HG02623 (cell line): ENCODE measurements at regions not wholly inside any gene's neighbourhood (a gene's known extent, or its start where the extent isn't known, plus 50 kb on each side); places are given as distances from the start of the nearest gene placed in this dataset.
"Not testable (repeated sequence)": the region's sequence is repeated elsewhere in the genome, so short reads cannot be mapped to it uniquely, and the experiment has no call there.

Experiments
- ATAC-seq: cut with Tn5 transposase; IDR thresholded peaks from one replicate; pipeline ENCODE4 v1.9.1; 2021; ENCODE audit warnings: moderate library complexity; ENCODE audit not compliant: unreplicated experiment

DNA sequence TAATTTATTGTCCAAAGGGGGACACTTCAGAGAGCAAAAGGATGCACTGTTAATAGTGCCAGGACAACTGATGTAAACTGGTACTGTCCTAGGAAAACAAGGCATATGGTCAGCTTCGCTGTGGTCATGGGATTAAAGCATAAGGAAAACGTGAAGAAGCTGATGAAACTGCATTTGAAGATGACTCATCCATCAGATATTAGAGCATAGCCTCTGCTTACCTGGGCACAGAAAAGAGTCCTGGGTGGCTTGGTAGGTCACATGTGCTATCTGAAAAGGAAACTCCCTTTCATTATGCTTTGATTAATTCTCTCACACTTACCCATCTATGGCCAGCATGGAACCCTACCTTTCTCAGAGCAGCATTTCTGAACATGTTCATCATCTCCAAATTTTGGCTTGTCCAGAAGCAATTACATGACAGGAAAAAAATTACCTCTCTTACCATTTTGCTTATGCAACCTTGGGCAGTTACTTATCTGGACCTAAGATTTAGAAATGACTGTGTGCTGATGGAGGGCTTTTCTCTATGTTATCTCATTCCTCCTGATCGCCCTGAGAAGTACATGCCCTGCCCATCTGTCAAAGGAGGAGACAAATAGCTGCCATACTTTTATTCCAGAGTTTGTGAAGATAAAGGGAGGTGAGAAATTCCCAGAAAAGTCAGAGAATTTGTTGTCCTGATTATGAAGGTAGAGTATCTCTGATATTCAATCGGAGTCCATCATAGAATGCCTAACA, 275.3 kb upstream of the SLC14A2 start:
- ATAC-seq: no peak

DNA sequence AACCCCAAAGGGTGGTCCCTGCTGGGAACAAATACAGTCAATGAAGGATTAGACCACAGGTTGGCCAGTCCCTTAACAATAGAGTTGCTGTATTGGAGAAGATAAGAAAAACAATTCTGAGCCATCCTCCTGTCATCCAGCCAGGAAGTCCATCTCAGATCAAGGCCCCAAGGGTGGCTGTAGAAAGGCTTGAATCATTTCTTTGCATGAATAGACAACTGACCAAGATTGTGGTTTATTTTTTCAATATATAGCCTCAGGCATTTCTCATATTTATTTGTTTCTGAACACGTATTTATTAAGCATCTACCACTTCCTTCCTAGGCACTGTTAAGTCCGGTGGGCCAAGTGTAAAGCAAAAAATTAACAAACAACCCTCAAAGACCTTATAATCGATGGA, 274.4 kb upstream of the SLC14A2 start:
- no peak for ATAC-seq

DNA sequence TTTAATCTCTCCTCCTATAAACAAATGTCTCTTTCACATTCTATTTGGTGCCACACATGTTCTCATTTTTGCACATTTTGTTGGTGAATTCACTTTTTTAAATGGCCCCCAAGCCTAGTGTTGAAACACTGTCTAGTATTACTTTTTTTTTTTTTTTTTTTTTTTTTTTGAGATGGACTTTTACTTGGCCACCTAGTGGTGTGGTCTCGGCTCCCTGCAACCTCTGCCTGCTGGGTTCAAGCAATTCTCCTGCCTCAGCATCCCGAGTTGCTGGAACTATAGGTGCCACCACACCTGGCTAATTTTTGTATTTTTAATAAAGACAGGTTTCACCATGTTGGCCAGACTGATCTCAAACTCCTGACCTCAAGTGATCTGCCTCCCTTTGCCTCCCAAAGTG, 273.8 kb upstream of the SLC14A2 start:
- no peak for ATAC-seq

DNA sequence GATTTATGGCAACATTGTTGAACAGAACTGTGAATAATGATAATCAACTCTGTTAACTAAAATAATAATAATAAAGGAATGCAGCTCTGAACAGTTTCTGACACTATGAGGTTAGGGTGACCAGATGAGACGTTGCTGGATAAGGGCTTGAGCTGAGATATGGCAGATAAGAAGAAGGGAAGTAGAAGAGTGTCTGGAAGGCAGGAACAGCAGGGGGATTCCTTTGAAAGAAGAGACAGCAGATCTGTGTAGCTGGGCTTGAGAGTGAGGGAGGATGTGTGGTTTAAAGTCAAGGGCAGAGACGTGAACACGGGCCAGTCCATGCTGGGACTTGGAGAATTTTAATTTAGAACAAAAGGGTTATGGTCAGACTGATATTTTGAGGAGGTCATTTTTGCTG, 273.1 kb upstream of the SLC14A2 start:
- ATAC-seq: no peak

DNA sequence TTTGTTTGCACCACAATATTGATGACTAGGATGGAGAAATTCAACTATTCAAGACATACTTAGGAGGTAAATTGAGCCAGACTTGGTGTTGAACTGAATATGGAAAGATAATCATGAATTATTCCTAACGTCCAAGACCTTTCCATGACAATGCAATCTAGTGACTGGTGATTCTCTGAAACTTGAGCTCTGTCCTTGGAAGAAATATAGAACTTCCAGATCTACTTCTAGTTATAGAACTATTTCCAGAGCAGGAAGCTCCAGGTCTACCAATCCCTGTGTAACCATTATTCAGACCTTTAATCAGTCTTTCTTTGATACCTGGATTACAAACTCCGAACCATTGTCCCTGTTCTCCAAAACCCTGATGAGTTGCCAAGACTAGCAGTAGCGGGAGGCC, 272.6 kb upstream of the SLC14A2 start:
- ATAC-seq: no peak

DNA sequence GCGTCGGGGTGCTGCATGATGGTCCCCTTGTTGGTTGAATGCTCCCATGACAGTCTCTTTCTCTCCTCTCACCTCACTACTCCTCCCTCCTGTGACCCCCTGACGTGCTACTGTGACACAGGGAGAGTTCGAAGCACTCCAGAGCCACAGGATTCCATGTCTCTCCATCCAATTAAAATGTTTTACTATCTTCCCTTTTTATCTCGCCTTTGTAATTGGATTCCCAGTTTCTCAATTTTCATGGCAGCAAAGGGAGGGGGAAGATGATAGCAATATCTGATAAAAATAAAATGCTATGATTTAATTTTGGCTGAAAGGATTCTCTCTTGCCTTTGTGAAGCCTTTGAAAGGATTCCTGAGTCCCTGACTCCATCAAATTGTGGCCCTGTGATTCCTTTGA, 271.9 kb upstream of the SLC14A2 start:
- ATAC-seq: no peak

DNA sequence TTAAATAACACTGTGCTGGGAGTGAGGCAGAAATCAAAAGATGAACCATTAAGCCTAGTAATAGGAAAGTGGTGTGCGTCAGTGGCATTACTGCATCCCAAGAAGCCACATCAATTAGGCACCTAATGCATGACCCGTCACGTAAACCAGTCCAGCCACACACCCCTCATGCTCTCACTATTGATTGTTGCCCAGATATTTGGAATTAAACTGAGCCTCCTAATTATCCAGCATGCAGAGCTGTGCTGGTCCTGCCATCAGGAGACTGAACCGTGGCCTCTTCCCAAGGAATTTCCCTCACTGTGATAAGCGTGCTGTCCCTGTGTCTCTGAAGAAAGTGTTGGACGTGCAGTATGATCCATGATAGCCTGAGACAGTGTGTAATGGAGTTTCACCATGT, 270.6 kb upstream of the SLC14A2 start:
- ATAC-seq: not testable (repeated sequence)

DNA sequence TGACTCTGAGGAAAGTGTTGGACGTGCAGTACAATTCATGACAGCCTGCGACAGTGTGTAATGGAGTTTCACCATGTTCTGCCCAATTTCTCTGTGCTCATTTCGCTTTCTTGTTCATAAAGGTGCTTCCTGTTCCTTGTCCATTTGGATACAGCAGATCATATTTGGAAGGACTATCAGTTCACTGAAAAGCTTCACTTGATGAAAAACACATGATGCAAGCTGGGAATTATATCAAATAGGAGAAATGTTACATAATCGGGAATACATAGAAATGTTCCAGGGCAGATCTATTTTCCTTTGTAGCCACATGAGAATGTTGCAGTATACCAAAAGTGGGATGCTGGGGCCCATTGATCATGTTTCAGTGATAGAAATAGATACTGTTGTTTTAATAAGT, 266.3 kb upstream of the SLC14A2 start:
- ATAC-seq: no peak

DNA sequence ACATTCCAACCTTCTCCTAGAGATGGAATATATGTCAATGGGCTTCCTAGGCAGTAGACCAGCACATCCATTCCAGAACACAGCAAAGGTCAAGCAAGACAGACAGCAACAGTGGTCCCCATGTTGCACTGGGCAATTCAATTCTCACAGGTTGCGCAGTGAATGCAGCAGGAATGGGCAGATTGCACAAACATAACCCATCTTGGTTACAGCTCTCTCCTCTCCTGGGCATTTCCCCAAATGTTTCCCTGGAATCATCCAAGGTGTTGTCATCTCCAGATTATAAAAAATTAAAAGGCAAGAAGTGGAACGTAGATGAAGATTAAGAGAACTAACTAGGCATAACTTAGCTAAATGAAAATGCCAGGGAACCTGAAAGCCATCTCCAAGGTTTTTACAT, 265.8 kb upstream of the SLC14A2 start:
- no peak for ATAC-seq

DNA sequence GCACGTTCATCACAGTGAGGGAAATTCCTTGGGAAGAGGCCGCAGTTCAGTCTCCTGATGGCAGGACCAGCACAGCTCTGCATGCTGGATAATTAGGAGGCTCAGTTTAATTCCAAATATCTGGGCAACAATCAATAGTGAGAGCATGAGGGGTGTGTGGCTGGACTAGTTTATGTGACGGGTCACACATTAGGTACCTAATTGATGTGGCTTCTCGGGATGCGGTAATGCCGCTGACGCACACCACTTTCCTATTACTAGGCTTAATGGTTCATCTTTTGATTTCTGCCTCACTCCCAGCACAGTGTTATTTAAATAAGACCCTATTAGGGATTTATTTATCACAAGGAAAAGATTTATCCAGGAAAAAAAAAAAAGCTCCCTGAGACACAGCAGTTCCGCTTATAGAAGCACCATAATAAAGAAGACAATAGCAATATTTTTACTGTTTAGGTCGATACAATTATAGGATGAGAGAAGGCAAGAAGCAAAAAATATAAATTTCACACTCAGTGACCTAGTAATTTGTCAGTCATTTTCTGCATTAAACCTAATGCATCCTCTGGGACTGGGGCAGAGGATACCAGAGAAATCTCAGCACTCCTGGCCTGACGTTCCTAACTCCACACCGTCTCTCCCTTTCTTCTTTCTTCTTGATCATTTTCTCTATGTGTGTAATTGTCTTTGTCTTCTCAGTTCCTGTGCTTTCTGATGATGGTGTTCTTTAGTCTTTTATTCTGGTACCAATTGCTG, 264.7 kb upstream of the SLC14A2 start:
- ATAC-seq: no peak

DNA sequence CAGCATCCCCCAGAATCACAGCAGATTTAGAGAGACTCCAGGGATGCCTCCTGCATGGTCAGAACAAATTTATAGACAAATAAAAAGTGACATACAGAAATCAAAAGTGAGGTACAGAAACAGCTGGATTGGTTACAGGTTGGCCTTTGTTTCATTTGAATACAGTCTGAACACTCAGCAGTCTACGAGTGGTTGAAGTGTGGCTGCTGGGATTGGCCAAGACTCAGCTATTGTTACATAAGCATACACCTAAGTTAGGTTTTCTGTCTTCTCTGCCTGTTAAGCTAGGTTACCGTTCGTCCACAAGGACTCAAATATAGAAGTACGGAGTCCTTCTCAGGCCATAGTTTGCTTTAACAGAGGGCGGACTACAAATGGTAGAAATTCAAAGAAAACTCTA, 262.4 kb upstream of the SLC14A2 start:
- no peak for ATAC-seq

DNA sequence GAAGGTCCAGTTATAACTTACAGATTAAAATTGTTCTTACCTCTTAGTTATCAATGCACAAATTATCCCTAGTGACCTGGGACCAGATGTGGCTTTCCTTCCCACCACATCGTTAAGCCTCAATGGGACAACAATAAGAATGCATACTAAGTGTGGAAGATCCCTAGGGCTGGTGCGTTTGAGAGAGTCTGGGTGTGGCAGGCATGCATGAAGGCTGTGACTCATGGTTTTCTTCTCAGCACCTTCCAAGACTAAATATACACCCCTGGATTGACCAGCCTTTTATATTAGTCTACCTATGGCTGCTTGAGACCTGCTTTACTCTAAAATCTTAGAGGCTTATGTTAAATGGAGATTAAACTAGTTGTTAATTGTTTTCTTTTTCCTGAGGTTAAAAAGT, 261.7 kb upstream of the SLC14A2 start:
- ATAC-seq: no peak

DNA sequence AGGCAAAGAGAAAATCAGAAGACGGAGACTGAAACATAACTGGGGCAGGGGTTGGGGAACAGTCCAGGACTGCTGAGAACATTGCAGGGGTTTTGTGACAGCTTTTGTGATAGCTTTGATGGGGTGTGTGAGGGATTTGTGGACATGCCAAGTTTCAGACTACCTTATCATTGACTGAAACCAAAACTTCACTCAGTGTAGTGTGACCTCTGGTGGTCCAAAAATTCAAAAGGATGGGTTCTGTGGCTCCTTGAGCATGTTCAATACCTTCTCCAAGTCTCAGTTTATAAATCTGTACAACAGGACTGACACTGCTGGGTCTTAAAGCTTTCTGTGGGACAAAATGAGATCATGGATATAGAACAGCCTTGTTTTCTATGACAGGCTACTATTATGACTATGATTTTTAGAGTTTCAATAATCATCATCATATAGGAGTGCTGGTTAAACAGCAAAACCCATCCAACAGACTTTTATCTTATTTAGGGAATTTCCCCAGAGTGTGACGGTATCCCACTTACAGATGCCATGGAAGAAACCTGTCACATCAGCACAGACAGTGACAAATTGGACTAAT, 259.2 kb upstream of the SLC14A2 start:
- ATAC-seq: no peak

DNA sequence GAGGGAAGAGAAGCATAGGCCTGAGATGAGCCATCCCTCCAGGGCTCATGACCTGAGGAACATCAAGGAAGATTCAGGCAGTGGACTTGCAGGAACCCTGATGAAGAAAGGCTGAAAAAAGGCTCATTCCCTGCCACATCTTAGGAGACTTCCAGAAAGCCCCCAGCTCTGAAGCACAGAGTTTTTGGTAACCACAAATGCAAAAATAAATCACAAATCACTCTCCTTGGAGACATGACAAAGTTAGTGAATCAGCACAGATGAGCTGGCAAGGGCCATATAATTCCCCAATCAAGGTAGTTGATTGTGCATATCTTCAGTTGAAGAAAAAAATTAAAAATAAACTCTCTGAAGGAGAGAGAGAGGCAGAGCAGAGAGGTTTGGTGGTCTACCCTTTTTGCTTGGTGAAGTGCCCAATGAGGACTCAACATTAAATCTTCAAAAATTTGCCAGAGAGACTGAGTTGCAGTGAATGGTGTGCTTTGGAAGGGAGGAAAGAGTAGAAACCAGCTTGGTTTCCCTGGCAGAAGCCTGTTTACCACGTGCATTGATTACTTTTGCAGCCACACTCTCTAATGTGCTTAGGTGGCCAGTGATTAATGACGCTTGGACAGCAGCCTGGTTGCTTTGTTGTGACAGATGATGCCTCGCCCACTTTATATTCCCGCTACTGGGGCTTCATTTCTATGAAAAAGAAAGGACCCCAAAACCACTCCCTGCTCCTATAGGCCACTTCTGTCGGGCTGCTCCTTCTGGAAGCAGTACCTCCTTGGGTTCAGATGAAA, 257.4 kb upstream of the SLC14A2 start:
- ATAC-seq: no peak

DNA sequence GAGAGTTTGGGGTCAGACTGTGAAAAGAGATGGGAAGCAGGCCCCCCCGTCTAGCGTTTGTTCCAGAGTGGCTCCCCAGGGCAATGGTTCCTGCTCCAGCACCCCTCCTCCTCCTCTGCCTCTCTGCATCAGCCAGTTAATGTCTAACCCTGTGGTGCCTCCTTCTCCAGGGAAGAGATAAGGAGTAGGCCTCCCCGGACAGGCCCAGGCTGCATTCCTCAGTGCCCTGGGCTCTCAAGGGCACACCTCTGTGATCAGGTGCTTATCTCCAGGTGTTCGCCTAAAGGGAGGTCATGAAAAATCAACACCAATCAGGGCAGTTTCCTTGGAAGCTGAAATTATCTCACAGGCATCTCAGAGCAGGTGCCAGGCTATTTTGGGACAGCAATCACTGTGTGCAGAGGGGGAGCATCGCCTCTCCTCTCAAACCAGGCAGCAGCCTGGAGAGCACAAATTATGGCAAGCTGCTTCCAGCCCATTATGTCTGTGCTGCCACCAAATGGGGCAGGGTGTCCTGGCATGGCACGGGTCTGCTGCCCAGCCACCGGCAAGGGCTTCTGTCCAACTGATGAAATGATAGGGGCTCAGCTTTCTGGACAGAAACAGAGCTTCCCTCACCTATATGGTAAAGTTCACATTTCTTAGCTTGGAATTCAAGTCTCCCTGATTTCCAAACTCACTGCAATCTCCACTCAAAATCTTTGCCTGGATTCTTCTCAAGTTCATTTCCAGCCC, 255.8 kb upstream of the SLC14A2 start:
- ATAC-seq: no peak

DNA sequence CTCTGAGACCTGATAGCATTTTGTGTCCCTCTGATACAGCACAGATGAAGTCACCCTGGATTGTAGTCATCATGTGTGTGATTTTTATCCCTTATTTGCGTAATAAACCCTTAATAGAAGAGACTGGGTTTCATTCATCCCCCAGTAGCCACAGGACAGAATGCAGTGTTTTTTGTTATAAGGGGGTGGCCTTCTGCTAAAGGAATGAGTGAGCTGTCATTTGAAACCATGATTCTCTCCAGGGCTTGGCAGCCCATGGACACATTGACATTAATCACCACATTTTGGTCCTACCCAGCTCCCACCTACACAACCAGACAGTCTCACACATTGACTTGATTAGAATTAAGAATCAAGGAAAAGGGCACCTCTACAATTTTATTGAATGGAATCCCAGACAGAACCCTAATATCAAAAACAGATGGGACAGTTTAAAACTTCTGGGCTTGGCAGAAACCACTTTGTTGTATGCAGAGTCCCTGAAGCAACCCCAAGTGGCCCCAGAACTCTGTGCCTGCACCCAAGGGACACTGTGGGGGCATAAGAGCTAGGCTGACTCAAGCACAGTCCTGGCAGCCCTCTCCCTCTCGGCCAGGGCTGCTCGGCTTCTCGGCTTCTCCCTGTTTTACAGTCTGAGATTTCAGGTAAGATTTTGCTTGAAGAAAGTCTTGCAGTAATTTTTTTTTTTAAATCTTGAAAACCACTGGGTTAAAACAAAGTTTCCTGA, 254.0 kb upstream of the SLC14A2 start:
- ATAC-seq: no peak

DNA sequence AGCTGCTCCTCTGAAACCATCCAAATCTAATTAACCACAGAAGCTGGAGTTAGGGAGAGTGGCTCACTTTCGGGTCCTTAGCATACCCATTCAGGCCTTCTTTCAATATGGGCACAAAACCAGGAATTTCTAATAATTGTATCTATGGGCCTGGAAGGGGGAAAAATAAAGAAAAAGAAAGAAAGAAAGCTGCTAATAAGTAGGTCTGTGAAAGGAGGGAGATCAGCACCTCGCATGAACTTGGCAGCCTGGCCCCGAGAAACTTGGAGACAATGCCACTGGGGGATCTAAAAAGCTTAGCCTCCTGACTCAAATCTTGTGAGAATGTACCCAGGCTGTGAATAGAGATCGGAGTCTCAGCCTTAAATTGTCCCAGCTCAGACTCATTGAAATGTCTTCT, 252.1 kb upstream of the SLC14A2 start:
- no peak for ATAC-seq

DNA sequence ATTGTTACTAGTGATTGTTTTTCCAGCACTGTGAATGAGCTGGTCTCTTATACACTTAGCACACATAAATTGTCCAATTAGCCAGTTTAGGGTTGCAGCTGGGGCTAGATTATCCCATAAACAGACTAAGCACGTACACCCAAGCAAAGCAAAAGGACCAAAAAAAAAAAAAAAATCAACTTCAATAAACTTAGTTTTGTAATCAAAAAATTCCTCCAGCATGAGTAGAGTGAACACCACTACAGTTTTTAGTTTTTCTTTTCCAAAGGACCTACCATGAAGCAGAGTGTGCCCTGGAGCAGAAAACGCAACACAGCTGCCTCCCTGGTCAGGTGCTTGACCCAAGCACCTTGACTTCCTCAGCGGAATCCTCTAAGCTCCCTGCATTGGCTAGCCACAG, 249.4 kb upstream of the SLC14A2 start:
- no peak for ATAC-seq

DNA sequence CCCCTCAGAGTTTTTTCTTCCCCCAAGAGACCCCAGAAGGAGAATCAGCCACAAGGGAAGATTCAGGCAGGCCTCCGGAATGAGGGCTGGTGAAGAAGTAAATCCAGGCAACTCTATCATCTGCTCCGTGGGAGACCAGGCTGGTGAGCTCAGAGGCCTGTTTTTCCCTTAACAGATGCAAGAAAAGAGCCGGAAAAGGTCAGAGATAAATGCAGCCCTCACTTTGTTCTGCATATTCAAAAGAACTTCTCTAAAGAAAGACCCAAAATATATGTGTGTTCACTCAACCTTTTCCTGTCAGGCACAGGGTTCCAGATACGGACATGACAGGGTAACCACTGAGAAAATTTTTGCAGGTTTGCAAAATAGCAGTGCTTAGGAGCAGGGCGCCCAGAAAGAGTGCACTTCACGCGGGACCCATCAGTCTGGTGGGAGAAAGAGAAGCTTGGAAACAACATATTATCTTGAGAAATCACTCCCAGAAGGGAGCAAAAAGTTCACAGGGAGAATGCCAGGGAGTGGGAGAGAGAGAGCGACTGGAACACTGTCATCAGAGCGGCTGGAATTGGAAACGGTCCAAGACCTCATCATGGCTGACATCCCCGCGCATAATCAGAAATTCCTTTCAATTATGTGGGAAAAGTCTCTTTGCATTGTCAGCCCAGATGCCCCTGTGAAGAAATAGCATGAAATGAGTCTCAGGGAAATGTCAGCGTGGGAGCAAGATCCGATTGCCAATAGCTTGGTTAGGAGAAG, 244.8 kb upstream of the SLC14A2 start:
- ATAC-seq: no peak
